Glutamatergic neuron (in vitro differentiated cells): ENCODE measurements at regions not wholly inside any gene's neighbourhood (a gene's known extent, or its start where the extent isn't known, plus 50 kb on each side); places are given as distances from the start of the nearest gene placed in this dataset.

Experiments
- DNase-seq: peaks from one replicate; pipeline ENCODE4 v3.0.0; 2022
- H3K27ac Mint-ChIP-seq: one replicate; pipeline ENCODE4 v1.8.0; 2020; ENCODE audit warnings: mild to moderate bottlenecking, mixed read lengths, inconsistent platforms; ENCODE audit not compliant: unreplicated experiment
- H3K27me3 Mint-ChIP-seq: one replicate; pipeline ENCODE4 v1.8.0; 2020; ENCODE audit warnings: mild to moderate bottlenecking, moderate library complexity, mixed read lengths, inconsistent platforms; ENCODE audit not compliant: unreplicated experiment
- H3K36me3 Mint-ChIP-seq: one replicate; pipeline ENCODE4 v1.8.0; 2020; ENCODE audit warnings: mild to moderate bottlenecking, mixed read lengths, inconsistent platforms; ENCODE audit not compliant: unreplicated experiment
- H3K4me1 Mint-ChIP-seq: one replicate; pipeline ENCODE4 v1.8.0; 2020; ENCODE audit warnings: mild to moderate bottlenecking, low read depth, mixed read lengths, inconsistent platforms; ENCODE audit not compliant: unreplicated experiment
- H3K4me3 Mint-ChIP-seq: one replicate; pipeline ENCODE4 v1.8.0; 2020; ENCODE audit warnings: mild to moderate bottlenecking, mixed read lengths, inconsistent platforms; ENCODE audit not compliant: unreplicated experiment
- H3K9me3 Mint-ChIP-seq: one replicate; pipeline ENCODE4 v1.8.0; 2020; ENCODE audit warnings: mild to moderate bottlenecking, moderate library complexity, mixed read lengths, inconsistent platforms; ENCODE audit not compliant: unreplicated experiment
- TF ChIP-seq, protein P1 (sequence below): fragments of 200-600 bp; sonication (generic); IDR thresholded peaks from one replicate; pipeline ENCODE4 v1.5.0; 2021; ENCODE audit not compliant: partially characterized antibody, unreplicated experiment

DNA sequence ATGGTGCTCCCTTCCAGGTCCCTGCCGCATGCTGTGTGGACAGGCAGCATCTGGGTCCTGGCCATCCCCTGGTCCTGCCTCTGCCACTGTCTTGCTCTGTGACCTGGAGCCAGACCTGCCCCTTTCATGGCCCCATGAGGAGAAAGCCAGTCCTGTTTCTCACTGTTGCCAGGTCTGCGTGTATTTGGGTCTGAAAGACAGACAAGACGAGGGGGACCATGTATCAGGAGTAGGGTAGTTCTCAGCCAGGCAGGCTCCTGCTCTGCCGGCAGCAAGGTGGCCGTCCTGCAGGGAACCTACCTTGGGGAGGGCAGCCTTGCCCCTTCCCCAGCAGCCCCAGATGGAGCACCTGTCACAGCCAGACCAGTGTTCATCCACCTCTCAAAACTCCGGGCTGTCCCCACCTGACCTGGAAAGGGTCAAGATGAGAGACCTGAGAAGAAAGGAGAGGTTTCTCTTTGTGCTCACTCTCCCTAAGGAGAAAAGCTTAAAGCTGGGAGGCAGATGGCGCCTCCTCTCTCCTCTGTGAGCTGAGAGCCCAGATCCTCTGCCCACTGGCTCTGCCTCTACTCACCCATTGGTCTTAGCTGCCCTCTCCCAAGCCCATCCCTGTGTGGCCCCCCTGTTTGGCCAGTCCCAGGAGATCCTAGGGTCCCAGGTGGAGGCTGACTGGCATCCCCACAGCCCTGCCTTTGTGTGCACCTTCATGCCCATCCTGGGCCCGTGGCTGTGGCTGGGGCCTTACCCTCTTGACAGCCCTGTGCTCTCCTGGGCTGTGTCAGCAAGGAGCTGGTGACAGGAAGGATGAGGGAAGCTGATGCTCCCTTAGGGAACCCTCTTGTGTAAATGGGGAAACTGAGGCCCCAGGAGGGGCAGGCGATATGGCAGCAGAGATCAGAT is 116.1 kb upstream of the PCBD1 start:
- H3K4me1 Mint-ChIP-seq, result peaks cover 9% of the 10 kb centered on the region
- TF ChIP-seq, protein P1, sequence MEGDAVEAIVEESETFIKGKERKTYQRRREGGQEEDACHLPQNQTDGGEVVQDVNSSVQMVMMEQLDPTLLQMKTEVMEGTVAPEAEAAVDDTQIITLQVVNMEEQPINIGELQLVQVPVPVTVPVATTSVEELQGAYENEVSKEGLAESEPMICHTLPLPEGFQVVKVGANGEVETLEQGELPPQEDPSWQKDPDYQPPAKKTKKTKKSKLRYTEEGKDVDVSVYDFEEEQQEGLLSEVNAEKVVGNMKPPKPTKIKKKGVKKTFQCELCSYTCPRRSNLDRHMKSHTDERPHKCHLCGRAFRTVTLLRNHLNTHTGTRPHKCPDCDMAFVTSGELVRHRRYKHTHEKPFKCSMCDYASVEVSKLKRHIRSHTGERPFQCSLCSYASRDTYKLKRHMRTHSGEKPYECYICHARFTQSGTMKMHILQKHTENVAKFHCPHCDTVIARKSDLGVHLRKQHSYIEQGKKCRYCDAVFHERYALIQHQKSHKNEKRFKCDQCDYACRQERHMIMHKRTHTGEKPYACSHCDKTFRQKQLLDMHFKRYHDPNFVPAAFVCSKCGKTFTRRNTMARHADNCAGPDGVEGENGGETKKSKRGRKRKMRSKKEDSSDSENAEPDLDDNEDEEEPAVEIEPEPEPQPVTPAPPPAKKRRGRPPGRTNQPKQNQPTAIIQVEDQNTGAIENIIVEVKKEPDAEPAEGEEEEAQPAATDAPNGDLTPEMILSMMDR, result no peak
- H3K27me3 Mint-ChIP-seq, result peaks cover 9% of the 10 kb centered on the region
- no peak overlapping the region for H3K27ac Mint-ChIP-seq
- H3K36me3 Mint-ChIP-seq, result peaks cover 4% of the 10 kb centered on the region
- no peak overlapping the region for H3K4me3 Mint-ChIP-seq
- no peak for DNase-seq
- peaks cover 9% of the 10 kb centered on the region for H3K9me3 Mint-ChIP-seq

DNA sequence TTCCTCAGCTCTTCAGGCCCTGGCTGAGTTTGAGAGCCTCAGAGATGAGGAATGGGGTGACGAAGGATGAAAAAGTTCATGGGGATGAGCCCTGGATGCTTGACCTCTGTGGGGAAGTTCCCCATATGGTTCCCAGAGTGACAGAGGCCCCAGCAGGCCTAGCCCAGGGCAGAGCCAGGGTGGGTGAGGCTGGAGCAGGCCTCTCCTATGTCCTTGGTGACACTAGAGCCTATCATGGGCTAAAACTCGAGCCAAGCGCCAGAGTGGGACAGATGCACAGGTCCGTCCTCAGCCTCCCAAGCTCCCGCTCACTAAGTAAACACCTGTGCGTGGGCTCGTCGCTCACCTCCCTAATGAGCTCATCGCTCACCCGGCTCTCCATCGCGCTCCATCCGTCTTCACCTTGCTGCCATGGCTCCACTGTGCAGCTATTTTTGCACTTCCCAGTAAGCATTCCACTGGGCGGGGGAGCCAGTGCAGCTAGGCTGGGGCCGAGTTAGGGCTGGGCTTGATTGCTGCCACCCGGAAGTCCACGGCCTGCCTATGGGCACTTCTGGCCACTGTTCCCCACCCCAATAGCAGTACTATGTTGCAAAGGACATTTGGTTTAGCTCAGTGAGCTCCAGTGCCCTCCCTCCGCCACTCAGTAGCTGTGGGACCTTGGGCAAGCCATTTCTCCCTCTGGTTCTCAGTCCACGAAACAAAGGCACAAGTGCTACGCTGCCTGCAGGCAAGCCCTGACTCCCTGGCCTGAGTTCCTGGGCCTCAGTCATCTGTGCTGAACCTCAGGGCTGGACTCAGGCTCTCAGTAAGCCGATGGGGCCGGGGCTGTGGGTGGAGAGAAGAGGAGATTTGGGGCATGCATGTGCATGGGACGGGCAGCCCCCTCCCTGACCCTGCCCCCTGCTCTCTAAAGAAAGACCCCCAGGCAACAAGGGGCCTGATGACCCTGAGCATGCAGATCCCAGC is 117.3 kb upstream of the PCBD1 start:
- DNase-seq, result no peak
- H3K4me3 Mint-ChIP-seq, result no peak overlapping the region
- no peak overlapping the region for H3K27ac Mint-ChIP-seq
- no peaks in the 10 kb centered on the region for H3K36me3 Mint-ChIP-seq
- peaks cover 10% of the 10 kb centered on the region for H3K4me1 Mint-ChIP-seq
- TF ChIP-seq, protein P1, result no peak
- H3K27me3 Mint-ChIP-seq, result peaks cover 8% of the 10 kb centered on the region
- peaks cover 4% of the 10 kb centered on the region for H3K9me3 Mint-ChIP-seq

DNA sequence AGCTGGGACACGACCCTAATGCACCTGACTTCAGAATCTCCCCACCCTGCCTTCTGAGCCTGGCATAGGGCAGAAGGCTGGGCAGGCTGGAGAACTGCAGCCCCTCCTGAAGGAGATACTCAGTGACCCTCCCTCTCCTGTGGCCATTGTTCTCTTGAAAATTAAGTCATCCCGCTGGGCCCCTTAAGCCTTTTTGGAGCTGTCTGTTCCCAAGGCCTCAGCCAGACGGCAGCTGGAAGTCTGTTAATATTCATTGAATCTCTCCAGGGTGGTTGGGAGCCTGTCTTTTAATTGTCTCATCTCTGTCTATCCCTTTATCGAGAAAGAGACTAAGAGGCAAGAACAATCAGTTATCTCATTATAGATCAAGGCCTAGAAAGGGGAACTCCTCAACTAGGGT is 118.1 kb upstream of the PCBD1 start:
- H3K4me1 Mint-ChIP-seq, result peaks cover 10% of the 10 kb centered on the region
- H3K9me3 Mint-ChIP-seq, result peaks cover 3% of the 10 kb centered on the region
- TF ChIP-seq, protein P1, result no peak
- H3K4me3 Mint-ChIP-seq, result no peak overlapping the region
- H3K27ac Mint-ChIP-seq, result no peak overlapping the region
- no peaks in the 10 kb centered on the region for H3K36me3 Mint-ChIP-seq
- DNase-seq, result peak; percentile 46
- peaks cover 8% of the 10 kb centered on the region for H3K27me3 Mint-ChIP-seq

DNA sequence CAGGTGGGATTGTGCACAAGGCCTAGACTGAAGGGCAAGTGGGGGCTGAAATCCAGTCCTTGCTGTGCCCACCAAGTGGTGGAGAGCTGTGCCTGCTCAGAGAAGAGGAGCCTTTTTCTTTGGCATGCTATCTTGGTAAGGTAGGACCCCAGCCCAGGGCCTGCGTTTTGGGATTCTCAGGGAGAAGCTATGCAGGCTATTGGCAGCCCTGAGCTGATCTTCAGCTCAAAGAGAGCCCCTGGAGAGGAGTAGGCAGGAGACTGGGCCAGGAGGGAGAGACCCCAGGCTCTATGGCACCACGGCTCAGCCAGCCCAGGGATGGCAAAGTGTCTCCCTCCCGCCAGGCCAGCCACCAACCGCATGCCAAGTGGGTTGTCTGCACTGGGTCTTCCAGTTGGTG is 119.2 kb upstream of the PCBD1 start:
- TF ChIP-seq, protein P1, result no peak
- H3K36me3 Mint-ChIP-seq, result no peaks in the 10 kb centered on the region
- H3K4me1 Mint-ChIP-seq, result peaks cover 10% of the 10 kb centered on the region

DNA sequence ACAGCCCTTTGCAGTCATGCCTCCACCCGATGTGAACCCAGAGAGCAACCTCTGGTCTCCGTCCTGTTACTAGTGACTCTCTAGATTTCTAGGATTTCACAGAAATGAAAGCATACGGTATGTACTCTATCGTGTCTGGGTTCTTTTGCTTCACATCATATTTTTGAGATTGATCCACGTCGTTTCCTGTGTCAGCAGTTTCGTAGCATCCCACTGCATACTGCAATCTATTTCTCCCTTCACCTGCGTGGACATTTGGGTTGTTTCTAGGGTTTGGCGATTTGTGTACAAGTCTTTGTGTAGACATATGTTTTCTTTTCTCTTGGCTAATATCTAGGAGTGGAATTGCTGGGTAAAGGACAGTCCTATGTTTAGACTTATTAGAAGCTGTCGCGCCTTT is 119.8 kb upstream of the PCBD1 start:
- Mint-ChIP-seq H3K9me3 (peaks cover 3% of the 10 kb centered on the region), H3K36me3 (no peaks in the 10 kb centered on the region), H3K27me3 (peaks cover 10% of the 10 kb centered on the region), H3K27ac (peak overlapping the region; percentile 16), H3K4me3 (peak overlapping the region; percentile 31), H3K4me1 (peaks cover 10% of the 10 kb centered on the region)
- DNase-seq, result no peak
- TF ChIP-seq, protein P1, result no peak

More for the DNA sequence above, 119.2 kb upstream of the PCBD1 start:
- no peak for DNase-seq
- no peak overlapping the region for H3K4me3 Mint-ChIP-seq
- no peak overlapping the region for H3K27ac Mint-ChIP-seq
- H3K9me3 Mint-ChIP-seq, result peaks cover 3% of the 10 kb centered on the region
- H3K27me3 Mint-ChIP-seq, result peaks cover 8% of the 10 kb centered on the region
